Keratinocyte (primary cell): ENCODE measurements at regions not wholly inside any gene's neighbourhood (a gene's known extent, or its start where the extent isn't known, plus 50 kb on each side); places are given as distances from the start of the nearest gene placed in this dataset.

Experiments used
- EZH2 ChIP-seq: IDR thresholded peaks from one replicate; pipeline ENCODE4 v1.6.1; 2012; ENCODE audit warnings: inconsistent platforms, mild to moderate bottlenecking, low read length, moderate library complexity
- TF ChIP-seq, protein P1 (sequence below), 3 experiments: IDR thresholded peaks in 1 of 3; conservative IDR thresholded peaks in 1 of 3; optimal IDR thresholded peaks in 1 of 3; 2 replicates in 2 of 3; 3 replicates in 1 of 3; pipeline versions ENCODE3 to v1.5.1; 2011; ENCODE audit warnings: low read length in 3 of 3, mild to moderate bottlenecking in 3 of 3, moderate library complexity in 2 of 3, control low read depth in 1 of 3, inconsistent platforms in 1 of 3; ENCODE audit not compliant: insufficient read depth in 2 of 3; ENCODE audit errors: extremely low read depth in 1 of 3

DNA sequence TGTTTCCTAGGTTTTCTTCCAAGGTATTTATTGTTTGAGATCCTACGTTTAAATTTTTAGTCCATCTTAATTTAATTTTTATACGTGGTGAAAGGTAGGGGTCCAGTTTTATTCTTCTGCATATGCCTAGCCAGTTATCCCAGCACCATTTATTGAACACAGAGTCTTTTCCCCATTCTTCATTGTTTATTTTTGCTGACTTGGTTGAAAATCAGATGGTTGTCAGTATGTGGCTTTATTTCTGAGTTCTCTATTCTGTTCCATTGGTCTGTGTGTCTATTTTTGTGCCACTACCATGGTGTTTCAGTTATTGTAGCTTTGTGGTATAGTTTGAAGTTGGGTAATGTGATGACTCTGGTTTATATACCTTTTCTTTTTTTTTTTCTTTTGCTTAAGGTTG, 753.0 kb upstream of the GOT2 start:
- no peak for TF ChIP-seq EZH2
- TF ChIP-seq, protein P1, sequence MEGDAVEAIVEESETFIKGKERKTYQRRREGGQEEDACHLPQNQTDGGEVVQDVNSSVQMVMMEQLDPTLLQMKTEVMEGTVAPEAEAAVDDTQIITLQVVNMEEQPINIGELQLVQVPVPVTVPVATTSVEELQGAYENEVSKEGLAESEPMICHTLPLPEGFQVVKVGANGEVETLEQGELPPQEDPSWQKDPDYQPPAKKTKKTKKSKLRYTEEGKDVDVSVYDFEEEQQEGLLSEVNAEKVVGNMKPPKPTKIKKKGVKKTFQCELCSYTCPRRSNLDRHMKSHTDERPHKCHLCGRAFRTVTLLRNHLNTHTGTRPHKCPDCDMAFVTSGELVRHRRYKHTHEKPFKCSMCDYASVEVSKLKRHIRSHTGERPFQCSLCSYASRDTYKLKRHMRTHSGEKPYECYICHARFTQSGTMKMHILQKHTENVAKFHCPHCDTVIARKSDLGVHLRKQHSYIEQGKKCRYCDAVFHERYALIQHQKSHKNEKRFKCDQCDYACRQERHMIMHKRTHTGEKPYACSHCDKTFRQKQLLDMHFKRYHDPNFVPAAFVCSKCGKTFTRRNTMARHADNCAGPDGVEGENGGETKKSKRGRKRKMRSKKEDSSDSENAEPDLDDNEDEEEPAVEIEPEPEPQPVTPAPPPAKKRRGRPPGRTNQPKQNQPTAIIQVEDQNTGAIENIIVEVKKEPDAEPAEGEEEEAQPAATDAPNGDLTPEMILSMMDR (optimal IDR thresholded peaks at IDR 0.05 in 1 of 3, IDR thresholded peaks at IDR 0.05 in 1 of 3, conservative IDR thresholded peaks at IDR 0.05 in 1 of 3; ENCODE audit: extremely low read depth in 1 of 3, insufficient read depth in 2 of 3, low read length in 3 of 3) = no peak
